ENCODE measurements at regions not wholly inside any gene's neighbourhood (a gene's known extent, or its start where the extent isn't known, plus 50 kb on each side); places are given as distances from the start of the nearest gene placed in this dataset.
A peak's percentile ranks its signal among the peaks of the same experiment; 100 is the strongest.

- peaks cover 10% of the 10 kb centered on the region; the same call in 1 of the 2 replicates for H3K4me1 ChIP-seq (ENCODE audit: insufficient read depth, low read length)
- H3K27ac ChIP-seq (ENCODE audit: low read length), result no peak overlapping the region
- no peaks in the 10 kb centered on the region for H3K36me3 ChIP-seq (ENCODE audit: low read depth, low read length)
- H3K4me2 ChIP-seq (ENCODE audit: low read length), result no peak overlapping the region
- no peaks in the 10 kb centered on the region for H4K20me1 ChIP-seq (ENCODE audit: low read length)
- CTCF ChIA-PET, result interaction anchor here (0.6 kb wide), 1 partner anchor 1688 kb away, joined by 4 read pairs; no protein-coding TSS in a partner anchor
- BruUV-seq (replicated peaks), result no TSS peak
- no peak overlapping the region for H3K4me3 ChIP-seq (ENCODE audit: low read length)
- no peak for TF ChIP-seq EZH2phosphoT487 (IDR thresholded peaks at IDR 0.05; ENCODE audit: borderline replicate concordance, low read length)
- TF ChIP-seq CTCF (conservative IDR thresholded peaks at IDR 0.05; ENCODE audit: low read depth, low read length), result no peak
- TF ChIP-seq EZH2 (IDR thresholded peaks at IDR 0.05; ENCODE audit: low read length, unreplicated experiment), result no peak
- ATAC-seq, result no peak
- peak; percentile 11 for DNase-seq
- no peaks in the 10 kb centered on the region for H3K9me2 ChIP-seq (replicated peaks; ENCODE audit: low read length)
- H3K9ac ChIP-seq (ENCODE audit: low read length), result no peak overlapping the region
- H3K27me3 ChIP-seq (ENCODE audit: low read length), result no peaks in the 10 kb centered on the region
- H3F3A ChIP-seq (ENCODE audit: low read length, unreplicated experiment), result no peaks in the 10 kb centered on the region
- H3K9me3 ChIP-seq (ENCODE audit: low read length), result no peaks in the 10 kb centered on the region
- no peak overlapping the region for H2AFZ ChIP-seq (ENCODE audit: low read length)
- no peaks in the 10 kb centered on the region for H3K79me2 ChIP-seq (ENCODE audit: low read length)
- POLR2A ChIA-PET (ENCODE audit: unreplicated experiment), result no interaction called here
- intact Hi-C loops (cut with micrococcal nuclease), result no loop called here
Measured at GRCh38 chr17:71500761-71501555, 619.9 kb upstream of the SOX9 start.

GRCh38 chr17:71501711-71502110 is 619.1 kb upstream of the SOX9 start:
- no peak for DNase-seq
- Histone ChIP-seq H3F3A (ENCODE audit: low read length, unreplicated experiment) (no peaks in the 10 kb centered on the region), H4K20me1 (ENCODE audit: low read length) (no peaks in the 10 kb centered on the region), H3K9me3 (ENCODE audit: low read length) (no peaks in the 10 kb centered on the region), H3K79me2 (ENCODE audit: low read length) (no peaks in the 10 kb centered on the region), H3K27ac (ENCODE audit: low read length) (no peak overlapping the region), H3K9ac (ENCODE audit: low read length) (no peak overlapping the region), H2AFZ (ENCODE audit: low read length) (no peak overlapping the region), H3K4me1 (ENCODE audit: insufficient read depth, low read length) (peaks cover 10% of the 10 kb centered on the region; the same call in 1 of the 2 replicates), H3K36me3 (ENCODE audit: low read depth, low read length) (no peaks in the 10 kb centered on the region), H3K27me3 (ENCODE audit: low read length) (no peaks in the 10 kb centered on the region), H3K4me2 (ENCODE audit: low read length) (no peak overlapping the region), H3K9me2 (replicated peaks; ENCODE audit: low read length) (no peaks in the 10 kb centered on the region), H3K4me3 (ENCODE audit: low read length) (no peak overlapping the region)
- ATAC-seq, result no peak
- no peak for TF ChIP-seq CTCF (conservative IDR thresholded peaks at IDR 0.05; ENCODE audit: low read depth, low read length)
- intact Hi-C loops (cut with micrococcal nuclease), result no loop called here
- POLR2A ChIA-PET (ENCODE audit: unreplicated experiment), result interaction anchor here (0.6 kb wide), 1 partner anchor 607 kb away, joined by 4 read pairs; no protein-coding TSS in a partner anchor
- BruUV-seq (replicated peaks), result no TSS peak
- CTCF ChIA-PET, result interaction anchor here (0.6 kb wide), 1 partner anchor 1688 kb away, joined by 4 read pairs; no protein-coding TSS in a partner anchor

- H4K20me1 ChIP-seq (ENCODE audit: low read length), result no peaks in the 10 kb centered on the region
- TF ChIP-seq EZH2phosphoT487 (IDR thresholded peaks at IDR 0.05; ENCODE audit: borderline replicate concordance, low read length) (no peak), CTCF (conservative IDR thresholded peaks at IDR 0.05; ENCODE audit: low read depth, low read length) (no peak), EZH2 (IDR thresholded peaks at IDR 0.05; ENCODE audit: low read length, unreplicated experiment) (no peak)
Measured at GRCh38 chr17:71502443-71502842, 618.4 kb upstream of the SOX9 start.

More at GRCh38 chr17:71502443-71502842, 618.4 kb upstream of the SOX9 start:
- peaks cover 10% of the 10 kb centered on the region; the same call in 1 of the 2 replicates for H3K4me1 ChIP-seq (ENCODE audit: insufficient read depth, low read length)
- H3K9ac ChIP-seq (ENCODE audit: low read length), result no peak overlapping the region
- DNase-seq (peak; percentile 73), ATAC-seq (peak; percentile 93)
- no peaks in the 10 kb centered on the region for H3K79me2 ChIP-seq (ENCODE audit: low read length)
- H3F3A ChIP-seq (ENCODE audit: low read length, unreplicated experiment), result no peaks in the 10 kb centered on the region
- POLR2A ChIA-PET (ENCODE audit: unreplicated experiment), result interaction anchor here (0.6 kb wide), 1 partner anchor 606 kb away, joined by 4 read pairs; no protein-coding TSS in a partner anchor
- H3K27ac ChIP-seq (ENCODE audit: low read length), result no peak overlapping the region
- intact Hi-C loops (cut with micrococcal nuclease), result no loop called here
- H3K9me3 ChIP-seq (ENCODE audit: low read length), result no peaks in the 10 kb centered on the region
- CTCF ChIA-PET, result no interaction called here
- BruUV-seq (replicated peaks), result no TSS peak
- H3K9me2 ChIP-seq (replicated peaks; ENCODE audit: low read length), result no peaks in the 10 kb centered on the region
- H3K36me3 ChIP-seq (ENCODE audit: low read depth, low read length), result no peaks in the 10 kb centered on the region
- H3K4me2 ChIP-seq (ENCODE audit: low read length), result no peak overlapping the region
- no peak overlapping the region for H2AFZ ChIP-seq (ENCODE audit: low read length)
- H3K27me3 ChIP-seq (ENCODE audit: low read length), result no peaks in the 10 kb centered on the region
- no peak overlapping the region for H3K4me3 ChIP-seq (ENCODE audit: low read length)
